Uterus (tissue), 3 donors: ENCODE measurements at regions not wholly inside any gene's neighbourhood (a gene's known extent, or its start where the extent isn't known, plus 50 kb on each side); places are given as distances from the start of the nearest gene placed in this dataset.

Experiments used
- DNase-seq, 2 donors: peaks; one replicate each; pipeline ENCODE4 v3.0.0-alpha.2; 2019 to 2020
- H3K27ac ChIP-seq, 2 donors: fragments of 200-600 bp; sonication (generic); 1 replicate in 1 of 2; 2 replicates in 1 of 2; pipeline ENCODE4 v1.5.1; 2016 to 2018
- H3K27me3 ChIP-seq, 2 donors: fragments of 200-600 bp; sonication (generic); one replicate each; pipeline ENCODE4 v1.5.1; 2018 to 2019; ENCODE audit warnings: control low read depth in 1 of 2
- H3K36me3 ChIP-seq, 2 donors: fragments of 200-600 bp; sonication (generic); one replicate each; pipeline ENCODE4 v1.5.1; 2019; ENCODE audit warnings: control low read depth in 1 of 2
- H3K4me1 ChIP-seq, 2 donors: fragments of 200-600 bp; sonication (generic); one replicate each; pipeline ENCODE4 v1.5.1; 2018 to 2019; ENCODE audit warnings: control low read depth in 1 of 2
- H3K4me3 ChIP-seq, 2 donors: fragments of 200-600 bp; sonication (generic); 1 replicate in 1 of 2; 2 replicates in 1 of 2; pipeline ENCODE4 v1.5.1; 2018 to 2019; ENCODE audit warnings: mild to moderate bottlenecking in 1 of 2
- H3K9me3 ChIP-seq, 2 donors: fragments of 200-600 bp; sonication (generic); one replicate each; pipeline ENCODE4 v1.5.1; 2019; ENCODE audit warnings: control low read depth in 1 of 2
- POLR2A ChIP-seq, 2 donors: fragments of 450-650 bp; IDR thresholded peaks; one replicate each; pipeline ENCODE4 v1.6.1; 2016; ENCODE audit warnings: antibody characterized with exemption in 2 of 2, mild to moderate bottlenecking in 1 of 2, moderate library complexity in 1 of 2
- intact Hi-C: fragments of 100-400 bp; cut with DNase I; formaldehyde crosslinking; loops from one replicate; pipeline ENCODE4 v1.15.1; 2023; ENCODE audit warnings: low total_unique reads
- TF ChIP-seq, protein P1 (sequence below), 4 experiments: fragments of 200-600 bp in 2 of 4; fragments of 450-650 bp in 2 of 4; sonication (generic) in 2 of 4; IDR thresholded peaks; one replicate each; pipeline ENCODE4 v1.5.1; 2016 to 2019; ENCODE audit warnings: antibody characterized with exemption in 4 of 4, mild to moderate bottlenecking in 2 of 4, moderate library complexity in 1 of 4
- donor health status: DM: yes; HTN: yes; CAD: no.

GRCh38 chr12:77685901-77686300 is 144.8 kb upstream of the NAV3 start:
- no peaks in the 10 kb centered on the region for H3K9me3 ChIP-seq
- intact Hi-C loops = no loop called here
- H3K4me1 ChIP-seq = no peaks in the 10 kb centered on the region
- DNase-seq = no peak
- H3K27me3 ChIP-seq = no peaks in the 10 kb centered on the region
- no peak overlapping the region for H3K27ac ChIP-seq
- no peaks in the 10 kb centered on the region for H3K36me3 ChIP-seq
- TF ChIP-seq, protein P1, sequence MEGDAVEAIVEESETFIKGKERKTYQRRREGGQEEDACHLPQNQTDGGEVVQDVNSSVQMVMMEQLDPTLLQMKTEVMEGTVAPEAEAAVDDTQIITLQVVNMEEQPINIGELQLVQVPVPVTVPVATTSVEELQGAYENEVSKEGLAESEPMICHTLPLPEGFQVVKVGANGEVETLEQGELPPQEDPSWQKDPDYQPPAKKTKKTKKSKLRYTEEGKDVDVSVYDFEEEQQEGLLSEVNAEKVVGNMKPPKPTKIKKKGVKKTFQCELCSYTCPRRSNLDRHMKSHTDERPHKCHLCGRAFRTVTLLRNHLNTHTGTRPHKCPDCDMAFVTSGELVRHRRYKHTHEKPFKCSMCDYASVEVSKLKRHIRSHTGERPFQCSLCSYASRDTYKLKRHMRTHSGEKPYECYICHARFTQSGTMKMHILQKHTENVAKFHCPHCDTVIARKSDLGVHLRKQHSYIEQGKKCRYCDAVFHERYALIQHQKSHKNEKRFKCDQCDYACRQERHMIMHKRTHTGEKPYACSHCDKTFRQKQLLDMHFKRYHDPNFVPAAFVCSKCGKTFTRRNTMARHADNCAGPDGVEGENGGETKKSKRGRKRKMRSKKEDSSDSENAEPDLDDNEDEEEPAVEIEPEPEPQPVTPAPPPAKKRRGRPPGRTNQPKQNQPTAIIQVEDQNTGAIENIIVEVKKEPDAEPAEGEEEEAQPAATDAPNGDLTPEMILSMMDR (IDR thresholded peaks at IDR 0.05) = no peak
- TF ChIP-seq POLR2A (IDR thresholded peaks at IDR 0.05) = no peak
- H3K4me3 ChIP-seq = no peak overlapping the region

DNA sequence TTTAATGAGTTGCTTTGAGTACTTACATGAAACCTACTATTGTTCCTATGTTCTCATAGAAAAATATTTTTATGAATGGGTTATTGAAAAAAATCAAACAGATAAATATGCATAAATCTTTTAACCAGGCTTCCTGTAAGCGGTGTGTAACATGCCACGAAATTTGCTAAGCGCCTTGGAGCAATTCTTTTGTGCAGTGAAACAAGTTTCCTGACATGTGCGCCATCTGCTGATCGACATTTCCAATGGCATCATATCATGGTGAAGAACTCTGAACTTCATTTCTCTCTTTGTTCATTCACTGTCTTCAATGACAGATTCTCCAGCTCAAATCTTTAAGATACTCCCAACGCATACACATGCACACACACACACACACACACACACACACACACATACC is 145.6 kb upstream of the NAV3 start:
- intact Hi-C loops = no loop called here
- H3K27me3 ChIP-seq = no peaks in the 10 kb centered on the region
- H3K36me3 ChIP-seq = no peaks in the 10 kb centered on the region
- TF ChIP-seq POLR2A (IDR thresholded peaks at IDR 0.05) = no peak
- TF ChIP-seq, protein P1 (IDR thresholded peaks at IDR 0.05) = peak; percentile 16 to 51 (median 26)
- peak; percentile 35 to 36 for DNase-seq
- no peak overlapping the region for H3K27ac ChIP-seq
- no peaks in the 10 kb centered on the region for H3K4me1 ChIP-seq
- H3K4me3 ChIP-seq = no peak overlapping the region
- H3K9me3 ChIP-seq = no peaks in the 10 kb centered on the region

DNA sequence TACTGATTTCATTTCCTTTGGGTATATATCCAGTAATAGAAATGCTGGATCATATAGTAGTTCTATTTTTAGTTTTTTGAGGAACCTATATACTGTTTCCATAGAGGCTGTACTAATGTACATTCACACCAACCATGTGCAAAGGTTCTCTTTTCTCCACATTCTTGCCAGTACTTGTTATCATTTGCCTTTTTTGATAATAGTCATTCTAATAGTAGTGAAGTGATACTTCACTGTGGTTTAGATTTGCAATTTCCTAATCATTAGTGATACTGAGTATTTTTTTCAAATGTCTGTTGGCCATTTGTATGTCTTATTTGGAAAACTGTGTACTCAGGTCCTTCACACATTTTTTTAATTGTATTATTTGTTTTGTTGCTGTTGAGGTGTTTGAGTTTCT is 148.2 kb upstream of the NAV3 start:
- no peak for DNase-seq
- intact Hi-C loops = no loop called here
- H3K4me3 ChIP-seq = no peak overlapping the region
- H3K4me1 ChIP-seq = no peaks in the 10 kb centered on the region
- H3K9me3 ChIP-seq = no peaks in the 10 kb centered on the region
- H3K27ac ChIP-seq = no peak overlapping the region
- H3K36me3 ChIP-seq = no peaks in the 10 kb centered on the region
- H3K27me3 ChIP-seq = no peaks in the 10 kb centered on the region
- TF ChIP-seq, protein P1 (IDR thresholded peaks at IDR 0.05) = no peak
- TF ChIP-seq POLR2A (IDR thresholded peaks at IDR 0.05) = no peak

DNA sequence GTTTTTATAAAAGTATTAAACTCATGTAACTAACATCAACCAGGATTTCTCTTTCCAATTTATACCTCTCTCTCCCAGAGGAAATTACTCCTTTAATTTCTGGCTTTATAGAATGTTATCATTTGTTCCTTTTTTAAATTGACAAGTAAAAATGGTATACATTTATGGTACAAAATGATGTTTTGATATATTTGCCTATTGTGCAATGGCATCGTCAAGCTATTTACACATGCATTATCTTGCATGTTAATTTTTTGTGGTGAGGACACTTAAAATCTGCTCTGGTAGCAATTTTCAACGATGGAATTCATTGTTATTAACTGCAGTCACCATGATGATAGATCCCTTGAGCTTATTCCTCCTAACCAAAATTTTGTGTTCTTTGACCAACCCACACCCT is 149.0 kb upstream of the NAV3 start:
- no peak for DNase-seq
- Histone ChIP-seq H3K4me1 (no peaks in the 10 kb centered on the region), H3K9me3 (no peaks in the 10 kb centered on the region), H3K27ac (no peak overlapping the region), H3K27me3 (no peaks in the 10 kb centered on the region), H3K4me3 (no peak overlapping the region), H3K36me3 (no peaks in the 10 kb centered on the region)
- intact Hi-C loops = no loop called here
- TF ChIP-seq, protein P1 (IDR thresholded peaks at IDR 0.05) = no peak
- TF ChIP-seq POLR2A (IDR thresholded peaks at IDR 0.05) = no peak

GRCh38 chr12:77679686-77680085 is 151.0 kb upstream of the NAV3 start:
- intact Hi-C loops = no loop called here
- H3K9me3 ChIP-seq = no peaks in the 10 kb centered on the region
- H3K36me3 ChIP-seq = no peaks in the 10 kb centered on the region

More at GRCh38 chr12:77679686-77680085, 151.0 kb upstream of the NAV3 start:
- no peaks in the 10 kb centered on the region for H3K4me1 ChIP-seq
- H3K27ac ChIP-seq = no peak overlapping the region
- H3K27me3 ChIP-seq = no peaks in the 10 kb centered on the region
- H3K4me3 ChIP-seq = no peak overlapping the region
- DNase-seq = no peak
- no peak for TF ChIP-seq POLR2A (IDR thresholded peaks at IDR 0.05)
- TF ChIP-seq, protein P1 (IDR thresholded peaks at IDR 0.05) = no peak
